Natural killer cell (primary cell): ENCODE measurements at regions not wholly inside any gene's neighbourhood (a gene's known extent, or its start where the extent isn't known, plus 50 kb on each side); places are given as distances from the start of the nearest gene placed in this dataset.

Experiments used
- ATAC-seq, 3 donors: fragments of 150-1000 bp in 2 of 3; fragments of 200-7000 bp in 1 of 3; cut with Tn5 transposase; 1 replicate in 1 of 3; 2 replicates in 2 of 3; pipeline ENCODE4 v1.10.0; 2021; ENCODE audit warnings: mild to moderate bottlenecking in 2 of 3, moderate library complexity in 2 of 3
- DNase-seq, 2 donors: peaks; one replicate each; pipeline versions ENCODE4 v3.0.0 to v3.0.0-alpha.2; 2013 to 2021; ENCODE audit warnings: mixed read lengths in 1 of 2
- H3K27ac ChIP-seq: one replicate; pipeline ENCODE4 v1.5.1; 2013; ENCODE audit warnings: mild to moderate bottlenecking, low read length
- H3K27me3 ChIP-seq: one replicate; pipeline ENCODE4 v1.6.1; 2013; ENCODE audit warnings: low read length; ENCODE audit not compliant: control insufficient read depth, insufficient read depth
- H3K36me3 ChIP-seq: one replicate; pipeline ENCODE4 v1.6.1; 2013; ENCODE audit warnings: low read length; ENCODE audit not compliant: control insufficient read depth, insufficient read depth
- H3K4me1 ChIP-seq: one replicate; pipeline ENCODE4 v1.6.1; 2013; ENCODE audit warnings: low read length; ENCODE audit not compliant: control insufficient read depth, insufficient read depth
- H3K4me3 ChIP-seq: one replicate; pipeline ENCODE4 v1.5.1; 2013; ENCODE audit warnings: low read length
- H3K9me3 ChIP-seq: one replicate; pipeline ENCODE4 v1.6.1; 2013; ENCODE audit warnings: low read length; ENCODE audit not compliant: control insufficient read depth, insufficient read depth
- H3K27ac Mint-ChIP-seq, 2 donors: one replicate each; pipeline ENCODE4 v1.8.0; 2022; ENCODE audit warnings: mild to moderate bottlenecking in 2 of 2, mixed read lengths in 2 of 2, moderate library complexity in 1 of 2
- H3K27me3 Mint-ChIP-seq, 2 donors: one replicate each; pipeline ENCODE4 v1.8.0; 2022; ENCODE audit warnings: low read depth in 2 of 2, mixed read lengths in 2 of 2
- H3K36me3 Mint-ChIP-seq: one replicate; pipeline ENCODE4 v1.8.0; 2022; ENCODE audit warnings: mixed read lengths
- H3K4me1 Mint-ChIP-seq, 2 donors: one replicate each; pipeline ENCODE4 v1.8.0; 2022; ENCODE audit warnings: mixed read lengths in 2 of 2
- H3K4me3 Mint-ChIP-seq: one replicate; pipeline ENCODE4 v1.8.0; 2022; ENCODE audit warnings: mild to moderate bottlenecking, moderate library complexity, mixed read lengths
- H3K9me3 Mint-ChIP-seq, 2 donors: one replicate each; pipeline ENCODE4 v1.8.0; 2022; ENCODE audit warnings: mixed read lengths in 2 of 2
- WGBS: methylation state at CpG from one replicate; pipeline ENCODE4 v1.1.7; 2013; ENCODE audit warnings: missing lambda C conversion rate; ENCODE audit not compliant: insufficient coverage; 5-methylcytosine and 5-hydroxymethylcytosine counted together
- intact Hi-C: fragments of 100-400 bp; cut with micrococcal nuclease; formaldehyde crosslinking; loops from one replicate; pipeline ENCODE4 v1.14.2; 2022
- TF ChIP-seq, protein P1 (sequence below): fragments of 200-600 bp; IDR thresholded peaks from one replicate; pipeline ENCODE4 v1.8.0; 2022; ENCODE audit warnings: antibody characterized with exemption

DNA sequence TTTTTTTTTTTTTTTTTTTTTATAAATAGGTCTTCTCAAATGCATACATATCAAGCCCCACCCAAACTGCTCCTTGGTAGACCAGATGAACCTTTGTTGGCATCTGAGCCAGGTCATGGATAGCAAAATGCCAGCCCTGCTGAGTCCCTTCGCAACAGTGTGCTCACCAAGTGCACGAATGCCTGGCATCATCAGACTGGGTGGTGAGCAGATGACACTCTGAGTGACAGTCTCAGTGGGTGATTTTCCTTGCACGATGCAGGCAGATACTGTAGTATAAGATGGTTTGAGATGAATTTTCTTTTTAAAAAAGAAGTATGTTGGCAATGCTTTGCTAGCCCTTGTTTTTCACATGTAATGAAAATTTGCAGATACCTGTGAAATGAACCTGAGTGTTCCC lies 74.0 kb downstream of the RCN1 start:
- Mint-ChIP-seq H3K36me3 (no peaks in the 10 kb centered on the region), H3K4me1 (peaks cover 0 to 6% of the 10 kb centered on the region in 2 donors), H3K4me3 (no peak overlapping the region), H3K27me3 (peaks cover 4 to 29% of the 10 kb centered on the region in 2 donors), H3K27ac (no peak overlapping the region), H3K9me3 (no peaks in the 10 kb centered on the region)
- ATAC-seq (no peak), DNase-seq (no peak)
- Histone ChIP-seq H3K27me3 (no peaks in the 10 kb centered on the region), H3K4me1 (no peaks in the 10 kb centered on the region), H3K4me3 (no peak overlapping the region), H3K9me3 (no peaks in the 10 kb centered on the region), H3K36me3 (no peaks in the 10 kb centered on the region), H3K27ac (no peak overlapping the region)
- intact Hi-C loops: no loop called here
- TF ChIP-seq, protein P1, sequence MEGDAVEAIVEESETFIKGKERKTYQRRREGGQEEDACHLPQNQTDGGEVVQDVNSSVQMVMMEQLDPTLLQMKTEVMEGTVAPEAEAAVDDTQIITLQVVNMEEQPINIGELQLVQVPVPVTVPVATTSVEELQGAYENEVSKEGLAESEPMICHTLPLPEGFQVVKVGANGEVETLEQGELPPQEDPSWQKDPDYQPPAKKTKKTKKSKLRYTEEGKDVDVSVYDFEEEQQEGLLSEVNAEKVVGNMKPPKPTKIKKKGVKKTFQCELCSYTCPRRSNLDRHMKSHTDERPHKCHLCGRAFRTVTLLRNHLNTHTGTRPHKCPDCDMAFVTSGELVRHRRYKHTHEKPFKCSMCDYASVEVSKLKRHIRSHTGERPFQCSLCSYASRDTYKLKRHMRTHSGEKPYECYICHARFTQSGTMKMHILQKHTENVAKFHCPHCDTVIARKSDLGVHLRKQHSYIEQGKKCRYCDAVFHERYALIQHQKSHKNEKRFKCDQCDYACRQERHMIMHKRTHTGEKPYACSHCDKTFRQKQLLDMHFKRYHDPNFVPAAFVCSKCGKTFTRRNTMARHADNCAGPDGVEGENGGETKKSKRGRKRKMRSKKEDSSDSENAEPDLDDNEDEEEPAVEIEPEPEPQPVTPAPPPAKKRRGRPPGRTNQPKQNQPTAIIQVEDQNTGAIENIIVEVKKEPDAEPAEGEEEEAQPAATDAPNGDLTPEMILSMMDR: no peak
- 89% methylated on average over 3 of the region's 3 CpGs for WGBS

DNA sequence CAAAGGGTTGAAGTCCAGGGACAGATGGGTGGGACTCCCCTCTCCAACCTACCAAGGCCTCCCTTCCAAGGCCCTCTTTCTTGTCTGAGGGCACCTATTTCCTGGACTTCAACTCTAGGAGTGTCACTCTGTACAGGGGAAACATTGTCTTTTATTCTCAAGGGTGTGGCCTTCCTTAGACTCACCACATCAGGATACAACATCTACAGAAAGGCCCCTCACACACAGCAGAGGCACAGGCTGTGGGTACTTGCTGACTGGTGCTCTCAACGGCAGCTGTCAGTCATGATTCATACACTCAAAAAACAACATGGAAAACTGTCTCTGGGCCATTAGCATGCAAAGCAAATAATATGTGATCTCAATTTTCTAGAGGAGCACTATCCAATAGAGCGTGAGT lies 78.0 kb downstream of the RCN1 start:
- Histone ChIP-seq H3K9me3 (no peaks in the 10 kb centered on the region), H3K4me3 (no peak overlapping the region), H3K27me3 (no peaks in the 10 kb centered on the region), H3K4me1 (no peaks in the 10 kb centered on the region), H3K27ac (no peak overlapping the region), H3K36me3 (no peaks in the 10 kb centered on the region)
- Mint-ChIP-seq H3K27me3 (peaks cover 12 to 26% of the 10 kb centered on the region in 2 donors), H3K36me3 (no peaks in the 10 kb centered on the region), H3K27ac (no peak overlapping the region), H3K9me3 (no peaks in the 10 kb centered on the region), H3K4me1 (peaks cover 0 to 16% of the 10 kb centered on the region in 2 donors), H3K4me3 (no peak overlapping the region)
- intact Hi-C loops: no loop called here
- TF ChIP-seq, protein P1: no peak
- 31% methylated on average over 1 of the region's 2 CpGs for WGBS
- DNase-seq: no peak
- no peak for ATAC-seq

- intact Hi-C loops: loop anchor here (10.0 kb wide), 1 partner anchor 937 kb away; no protein-coding TSS in a partner anchor
- ATAC-seq (no peak), DNase-seq (no peak)
- Histone ChIP-seq H3K4me1 (no peaks in the 10 kb centered on the region), H3K27me3 (no peaks in the 10 kb centered on the region), H3K36me3 (no peaks in the 10 kb centered on the region), H3K9me3 (no peaks in the 10 kb centered on the region), H3K27ac (no peak overlapping the region), H3K4me3 (no peak overlapping the region)
- Mint-ChIP-seq H3K27ac (no peak overlapping the region), H3K9me3 (no peaks in the 10 kb centered on the region), H3K4me1 (peaks cover 0 to 16% of the 10 kb centered on the region in 2 donors), H3K27me3 (peaks cover 14 to 17% of the 10 kb centered on the region in 2 donors), H3K4me3 (no peak overlapping the region), H3K36me3 (no peaks in the 10 kb centered on the region)
- 79% methylated on average over 5 of the region's 6 CpGs for WGBS
- TF ChIP-seq, protein P1: no peak
These were observed 80.6 kb downstream of the RCN1 start for GRCh38 chr11:32171445-32171844.
